ENCODE measurements at regions not wholly inside any gene's neighbourhood (a gene's known extent, or its start where the extent isn't known, plus 50 kb on each side); places are given as distances from the start of the nearest gene placed in this dataset.

DNA sequence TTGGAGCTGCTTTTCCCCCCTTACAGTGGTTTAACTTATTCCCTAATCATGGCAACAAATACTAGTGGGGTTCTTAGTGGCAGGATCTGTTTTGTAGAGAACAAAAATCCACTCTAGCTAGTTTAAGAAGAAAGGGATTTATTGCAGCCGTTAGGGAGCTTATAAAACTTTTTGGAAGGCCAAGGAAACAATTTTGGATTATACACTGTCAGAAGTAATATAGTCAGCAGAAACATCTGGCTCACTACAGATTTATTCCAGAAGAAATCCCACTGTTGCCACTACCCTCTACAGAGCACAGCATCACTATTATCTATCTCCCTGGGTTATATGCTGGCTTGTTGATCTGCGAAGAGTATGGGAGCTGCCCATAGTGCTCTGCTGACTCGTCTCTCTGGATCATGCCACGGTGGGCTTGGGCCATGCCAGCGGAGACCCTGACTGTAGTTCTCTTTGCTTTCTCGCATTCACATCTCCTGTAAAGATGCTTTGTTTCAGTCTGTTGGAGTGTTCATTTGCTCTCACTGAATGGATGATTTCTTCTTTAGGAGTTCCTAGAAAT is 107.5 kb downstream of the ODF2L start:
- BruUV-seq (replicated peaks), result no TSS peak
- POLR2A ChIA-PET (ENCODE audit: unreplicated experiment), result no interaction called here
- Histone ChIP-seq H3K79me2 (ENCODE audit: low read length) (no peaks in the 10 kb centered on the region), H3K4me3 (ENCODE audit: low read length) (no peak overlapping the region), H3K9ac (ENCODE audit: low read length) (no peak overlapping the region), H4K20me1 (ENCODE audit: low read length) (no peaks in the 10 kb centered on the region), H3K27ac (ENCODE audit: low read length) (no peak overlapping the region), H3K27me3 (ENCODE audit: low read length) (peaks cover 65% of the 10 kb centered on the region), H3K36me3 (ENCODE audit: low read depth, low read length) (no peaks in the 10 kb centered on the region), H3F3A (ENCODE audit: low read length, unreplicated experiment) (no peaks in the 10 kb centered on the region), H3K9me3 (ENCODE audit: low read length) (no peaks in the 10 kb centered on the region), H2AFZ (ENCODE audit: low read length) (no peak overlapping the region), H3K4me1 (ENCODE audit: insufficient read depth, low read length) (no peaks in the 10 kb centered on the region), H3K4me2 (ENCODE audit: low read length) (no peak overlapping the region), H3K9me2 (replicated peaks; ENCODE audit: low read length) (no peaks in the 10 kb centered on the region)
- CTCF ChIA-PET, result no interaction called here
- DNase-seq (no peak), ATAC-seq (no peak)
- no peak for TF ChIP-seq CTCF (conservative IDR thresholded peaks at IDR 0.05; ENCODE audit: low read depth, low read length)
- no peak for TF ChIP-seq EZH2 (IDR thresholded peaks at IDR 0.05; ENCODE audit: low read length, unreplicated experiment)
- no peak for TF ChIP-seq EZH2phosphoT487 (IDR thresholded peaks at IDR 0.05; ENCODE audit: borderline replicate concordance, low read length)
- intact Hi-C loops (cut with micrococcal nuclease), result no loop called here

GRCh38 chr1:86285796-86286195 is 110.3 kb downstream of the ODF2L start:
- H3K27me3 ChIP-seq (ENCODE audit: low read length), result peaks cover 49% of the 10 kb centered on the region
- H2AFZ ChIP-seq (ENCODE audit: low read length), result no peak overlapping the region
- no peak overlapping the region for H3K4me2 ChIP-seq (ENCODE audit: low read length)
- CTCF ChIA-PET, result no interaction called here
- H3K4me3 ChIP-seq (ENCODE audit: low read length), result no peak overlapping the region
- no peak for DNase-seq
- no peak for TF ChIP-seq EZH2 (IDR thresholded peaks at IDR 0.05; ENCODE audit: low read length, unreplicated experiment)
- no peak for TF ChIP-seq EZH2phosphoT487 (IDR thresholded peaks at IDR 0.05; ENCODE audit: borderline replicate concordance, low read length)
- TF ChIP-seq CTCF (conservative IDR thresholded peaks at IDR 0.05; ENCODE audit: low read depth, low read length), result no peak
- no peaks in the 10 kb centered on the region for H3F3A ChIP-seq (ENCODE audit: low read length, unreplicated experiment)
- H3K9me3 ChIP-seq (ENCODE audit: low read length), result no peaks in the 10 kb centered on the region
- H3K4me1 ChIP-seq (ENCODE audit: insufficient read depth, low read length), result no peaks in the 10 kb centered on the region
- H3K27ac ChIP-seq (ENCODE audit: low read length), result no peak overlapping the region
- POLR2A ChIA-PET (ENCODE audit: unreplicated experiment), result no interaction called here
- no peaks in the 10 kb centered on the region for H3K9me2 ChIP-seq (replicated peaks; ENCODE audit: low read length)
- no peak for ATAC-seq
- no TSS peak for BruUV-seq (replicated peaks)
- intact Hi-C loops (cut with micrococcal nuclease), result no loop called here
- no peaks in the 10 kb centered on the region for H3K36me3 ChIP-seq (ENCODE audit: low read depth, low read length)
- no peak overlapping the region for H3K9ac ChIP-seq (ENCODE audit: low read length)
- H4K20me1 ChIP-seq (ENCODE audit: low read length), result no peaks in the 10 kb centered on the region
- H3K79me2 ChIP-seq (ENCODE audit: low read length), result no peaks in the 10 kb centered on the region

DNA sequence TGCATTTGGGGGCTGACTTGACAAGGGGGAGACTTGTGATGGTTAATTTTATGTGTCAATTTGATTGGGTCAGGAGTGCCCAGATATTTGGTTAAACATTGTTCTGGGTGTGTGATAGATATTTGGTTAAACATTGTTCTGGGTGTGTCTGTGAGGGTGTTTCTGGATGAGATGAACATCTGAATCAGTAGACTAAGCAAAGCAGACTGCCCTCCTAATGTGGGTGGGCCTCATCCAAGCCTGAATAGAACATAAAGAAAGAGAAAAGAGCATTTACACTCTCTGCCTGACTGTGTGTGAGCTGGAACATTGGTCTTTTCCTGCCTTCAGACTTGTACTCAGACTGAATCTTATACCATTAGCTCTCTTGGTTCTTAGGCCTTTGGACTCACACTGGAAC is 113.5 kb downstream of the ODF2L start:
- no peaks in the 10 kb centered on the region for H3K79me2 ChIP-seq (ENCODE audit: low read length)
- no peak overlapping the region for H3K4me2 ChIP-seq (ENCODE audit: low read length)
- no peaks in the 10 kb centered on the region for H3K9me3 ChIP-seq (ENCODE audit: low read length)
- ATAC-seq (no peak), DNase-seq (no peak)
- H3K4me1 ChIP-seq (ENCODE audit: insufficient read depth, low read length), result no peaks in the 10 kb centered on the region
- POLR2A ChIA-PET (ENCODE audit: unreplicated experiment), result no interaction called here
- CTCF ChIA-PET, result no interaction called here
- TF ChIP-seq EZH2phosphoT487 (IDR thresholded peaks at IDR 0.05; ENCODE audit: borderline replicate concordance, low read length) (no peak), CTCF (conservative IDR thresholded peaks at IDR 0.05; ENCODE audit: low read depth, low read length) (no peak), EZH2 (IDR thresholded peaks at IDR 0.05; ENCODE audit: low read length, unreplicated experiment) (no peak)
- H3K36me3 ChIP-seq (ENCODE audit: low read depth, low read length), result no peaks in the 10 kb centered on the region
- no TSS peak for BruUV-seq (replicated peaks)
- H3K4me3 ChIP-seq (ENCODE audit: low read length), result no peak overlapping the region
- intact Hi-C loops (cut with micrococcal nuclease), result no loop called here
- H3K9me2 ChIP-seq (replicated peaks; ENCODE audit: low read length), result no peaks in the 10 kb centered on the region
- H3F3A ChIP-seq (ENCODE audit: low read length, unreplicated experiment), result no peaks in the 10 kb centered on the region
- H4K20me1 ChIP-seq (ENCODE audit: low read length), result no peaks in the 10 kb centered on the region
- H3K27me3 ChIP-seq (ENCODE audit: low read length), result peaks cover 52% of the 10 kb centered on the region
- H2AFZ ChIP-seq (ENCODE audit: low read length), result no peak overlapping the region
- H3K9ac ChIP-seq (ENCODE audit: low read length), result no peak overlapping the region
- no peak overlapping the region for H3K27ac ChIP-seq (ENCODE audit: low read length)
